Upper lobe of left lung (tissue), 6 donors: ENCODE measurements at regions not wholly inside any gene's neighbourhood (a gene's known extent, or its start where the extent isn't known, plus 50 kb on each side); places are given as distances from the start of the nearest gene placed in this dataset.
A peak's percentile ranks its signal among the peaks of the same experiment; 100 is the strongest.

ENCODE experiments used
- ATAC-seq, 2 donors: fragments of 200-7000 bp; cut with Tn5 transposase; one replicate each; pipeline ENCODE4 v1.9.1; 2022; ENCODE audit warnings: mild to moderate bottlenecking in 2 of 2, moderate library complexity in 2 of 2; ENCODE audit not compliant: low FRiP score in 2 of 2
- DNase-seq, 2 donors: peaks; one replicate each; pipeline ENCODE4 v3.0.0-alpha.2; 2019 to 2020
- H3K27ac ChIP-seq, 4 donors: fragments of 200-600 bp; sonication (generic); one replicate each; pipeline ENCODE4 v1.5.1; 2016 to 2019
- H3K27me3 ChIP-seq, 4 donors: fragments of 200-600 bp; sonication (generic); one replicate each; pipeline ENCODE4 v1.5.1; 2017 to 2019
- H3K36me3 ChIP-seq, 4 donors: fragments of 200-600 bp; sonication (generic); one replicate each; pipeline ENCODE4 v1.5.1; 2016 to 2019
- H3K4me1 ChIP-seq, 4 donors: fragments of 200-600 bp; sonication (generic); one replicate each; pipeline ENCODE4 v1.5.1; 2018 to 2019
- H3K4me3 ChIP-seq, 4 donors: fragments of 200-600 bp; sonication (generic); one replicate each; pipeline ENCODE4 v1.5.1; 2017 to 2019; ENCODE audit warnings: mild to moderate bottlenecking in 2 of 4, moderate library complexity in 1 of 4
- H3K9me3 ChIP-seq, 4 donors: fragments of 200-600 bp; sonication (generic); one replicate each; pipeline ENCODE4 v1.5.1; 2018 to 2019
- EP300 ChIP-seq, 4 donors: sonication (generic); formaldehyde crosslinking; IDR thresholded peaks; one replicate each; pipeline ENCODE4 v1.5.1; 2017; ENCODE audit warnings: antibody characterized with exemption in 4 of 4, control low read depth in 2 of 4
- POLR2A ChIP-seq, 4 donors: fragments of 450-650 bp; IDR thresholded peaks; one replicate each; pipeline ENCODE4 v1.5.1; 2016 to 2017; ENCODE audit warnings: antibody characterized with exemption in 4 of 4, mild to moderate bottlenecking in 2 of 4
- POLR2AphosphoS5 ChIP-seq, 2 donors: sonication (generic); formaldehyde crosslinking; IDR thresholded peaks; one replicate each; pipeline ENCODE4 v1.5.1; 2017; ENCODE audit warnings: antibody characterized with exemption in 2 of 2
- WGBS, 2 donors: methylation state at CpG; one replicate each; pipeline ENCODE4 v1.1.5; 2017 to 2018; 5-methylcytosine and 5-hydroxymethylcytosine counted together
- TF ChIP-seq, protein P1 (sequence below), 6 experiments: fragments of 450-650 bp in 4 of 6; fragments of 200-600 bp in 2 of 6; sonication (generic) in 2 of 6; IDR thresholded peaks; one replicate each; pipeline ENCODE4 v1.5.1; 2016 to 2019; ENCODE audit warnings: antibody characterized with exemption in 6 of 6
- donor health status: DM: no; HTN: no; CAD: no; lungs with moderate emphysema.
- donor health status: DM: no; HTN: yes; CAD: no; lungs with severe emphysema.

DNA sequence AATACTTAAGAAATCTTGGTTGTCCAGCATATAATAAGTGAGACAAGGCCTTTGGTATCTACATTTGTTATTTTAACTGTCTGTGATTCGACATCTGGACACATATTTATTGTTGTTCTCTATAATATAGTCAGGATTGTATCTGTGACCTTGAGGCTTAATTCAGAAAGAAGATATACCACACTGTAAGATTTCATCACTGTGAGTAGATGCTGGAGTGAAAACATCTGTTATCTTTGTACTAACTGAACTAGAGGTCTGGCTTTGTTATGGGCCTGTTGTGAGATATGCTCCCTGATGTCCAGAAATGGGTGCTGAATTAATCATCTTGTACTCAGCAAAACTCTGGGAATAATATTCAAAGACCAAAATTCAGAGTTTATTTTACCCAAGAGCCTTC lies 148.5 kb downstream of the ISOC1 start:
- DNase-seq: no peak
- TF ChIP-seq POLR2AphosphoS5 (IDR thresholded peaks at IDR 0.05) (no peak), POLR2A (IDR thresholded peaks at IDR 0.05) (no peak), EP300 (IDR thresholded peaks at IDR 0.05) (no peak)
- TF ChIP-seq, protein P1, sequence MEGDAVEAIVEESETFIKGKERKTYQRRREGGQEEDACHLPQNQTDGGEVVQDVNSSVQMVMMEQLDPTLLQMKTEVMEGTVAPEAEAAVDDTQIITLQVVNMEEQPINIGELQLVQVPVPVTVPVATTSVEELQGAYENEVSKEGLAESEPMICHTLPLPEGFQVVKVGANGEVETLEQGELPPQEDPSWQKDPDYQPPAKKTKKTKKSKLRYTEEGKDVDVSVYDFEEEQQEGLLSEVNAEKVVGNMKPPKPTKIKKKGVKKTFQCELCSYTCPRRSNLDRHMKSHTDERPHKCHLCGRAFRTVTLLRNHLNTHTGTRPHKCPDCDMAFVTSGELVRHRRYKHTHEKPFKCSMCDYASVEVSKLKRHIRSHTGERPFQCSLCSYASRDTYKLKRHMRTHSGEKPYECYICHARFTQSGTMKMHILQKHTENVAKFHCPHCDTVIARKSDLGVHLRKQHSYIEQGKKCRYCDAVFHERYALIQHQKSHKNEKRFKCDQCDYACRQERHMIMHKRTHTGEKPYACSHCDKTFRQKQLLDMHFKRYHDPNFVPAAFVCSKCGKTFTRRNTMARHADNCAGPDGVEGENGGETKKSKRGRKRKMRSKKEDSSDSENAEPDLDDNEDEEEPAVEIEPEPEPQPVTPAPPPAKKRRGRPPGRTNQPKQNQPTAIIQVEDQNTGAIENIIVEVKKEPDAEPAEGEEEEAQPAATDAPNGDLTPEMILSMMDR (IDR thresholded peaks at IDR 0.05): no peak
- no peaks in the 10 kb centered on the region for H3K36me3 ChIP-seq
- H3K4me3 ChIP-seq: no peak overlapping the region
- H3K9me3 ChIP-seq: no peaks in the 10 kb centered on the region
- H3K27me3 ChIP-seq: no peaks in the 10 kb centered on the region
- WGBS, 2 donors: 42 to 43% methylated on average over 1 of the region's 1 CpG
- no peaks in the 10 kb centered on the region for H3K4me1 ChIP-seq
- H3K27ac ChIP-seq: no peak overlapping the region
- ATAC-seq: no peak

DNA sequence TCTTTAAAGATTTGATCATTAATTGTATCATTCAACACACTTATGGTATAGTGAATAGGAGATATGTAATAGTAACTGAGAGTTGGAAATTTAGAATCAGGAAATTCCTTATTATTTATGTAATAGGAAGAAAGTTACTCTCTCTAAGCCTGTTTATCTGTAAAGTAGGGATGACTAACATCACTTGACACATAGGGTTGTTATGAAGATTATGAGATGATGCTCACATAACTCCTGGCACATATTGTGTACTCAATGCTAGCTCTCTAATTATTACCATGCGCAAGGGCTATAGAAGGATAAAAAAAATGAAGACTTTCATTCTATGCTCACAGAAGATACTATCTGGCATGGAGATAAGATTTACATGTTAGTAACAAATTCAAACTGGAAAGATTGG lies 149.9 kb downstream of the ISOC1 start:
- TF ChIP-seq POLR2AphosphoS5 (IDR thresholded peaks at IDR 0.05): no peak
- no peak for TF ChIP-seq EP300 (IDR thresholded peaks at IDR 0.05)
- TF ChIP-seq, protein P1 (IDR thresholded peaks at IDR 0.05): no peak
- TF ChIP-seq POLR2A (IDR thresholded peaks at IDR 0.05): no peak
- DNase-seq (no peak), ATAC-seq (peak in 1 of 2 donors; percentile 65)
- Histone ChIP-seq H3K36me3 (no peaks in the 10 kb centered on the region), H3K9me3 (no peaks in the 10 kb centered on the region), H3K27me3 (no peaks in the 10 kb centered on the region), H3K27ac (no peak overlapping the region), H3K4me1 (no peaks in the 10 kb centered on the region), H3K4me3 (no peak overlapping the region)
- 90 to 92% methylated on average over 1 of the region's 1 CpG for WGBS, 2 donors

DNA sequence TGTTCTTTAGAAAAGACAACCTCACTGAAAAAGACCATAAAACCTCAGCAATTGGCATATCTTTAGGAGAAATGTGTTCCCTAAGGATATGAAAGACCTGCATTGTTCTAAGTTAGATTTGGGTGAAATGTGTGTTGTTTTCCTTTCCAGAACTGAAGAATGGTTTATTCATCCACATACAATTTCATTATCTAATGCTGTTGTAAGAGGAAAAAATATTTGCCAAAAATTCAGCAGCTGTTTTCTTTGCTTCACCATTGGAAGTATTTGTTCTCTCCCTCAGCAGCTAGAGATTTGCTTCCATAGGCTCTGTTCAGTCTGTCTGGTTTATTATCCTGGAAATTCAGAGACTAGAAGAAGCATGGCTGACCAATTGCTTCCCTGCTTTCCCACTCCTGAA lies 150.9 kb downstream of the ISOC1 start:
- Histone ChIP-seq H3K9me3 (no peaks in the 10 kb centered on the region), H3K36me3 (no peaks in the 10 kb centered on the region), H3K4me1 (no peaks in the 10 kb centered on the region), H3K4me3 (no peak overlapping the region), H3K27me3 (no peaks in the 10 kb centered on the region), H3K27ac (no peak overlapping the region)
- no peak for DNase-seq
- no peak for ATAC-seq
- TF ChIP-seq, protein P1 (IDR thresholded peaks at IDR 0.05): no peak
- TF ChIP-seq EP300 (IDR thresholded peaks at IDR 0.05) (no peak), POLR2AphosphoS5 (IDR thresholded peaks at IDR 0.05) (no peak), POLR2A (IDR thresholded peaks at IDR 0.05) (no peak)

DNA sequence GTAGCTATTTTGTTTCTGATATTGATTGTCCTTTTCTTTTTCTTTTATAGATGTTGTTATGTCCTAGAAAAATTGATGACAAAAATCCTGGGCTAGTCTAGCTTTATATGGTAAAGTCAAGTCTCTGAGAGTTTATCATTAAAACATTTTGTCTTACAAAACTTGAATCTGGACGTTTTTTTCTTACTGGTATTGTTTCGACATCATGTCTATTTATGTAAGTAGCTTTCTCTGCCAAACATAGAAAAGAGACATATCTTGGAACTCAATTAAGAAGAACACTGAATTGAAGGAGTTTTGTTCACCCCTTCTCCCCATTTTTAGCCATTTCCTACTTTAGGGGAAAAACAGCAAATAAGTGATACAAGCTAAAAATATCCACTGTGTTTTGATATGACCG lies 151.5 kb downstream of the ISOC1 start:
- Histone ChIP-seq H3K4me3 (no peak overlapping the region), H3K27ac (no peak overlapping the region), H3K36me3 (no peaks in the 10 kb centered on the region), H3K27me3 (no peaks in the 10 kb centered on the region), H3K4me1 (no peaks in the 10 kb centered on the region), H3K9me3 (no peaks in the 10 kb centered on the region)
- TF ChIP-seq, protein P1 (IDR thresholded peaks at IDR 0.05): no peak
- no peak for TF ChIP-seq EP300 (IDR thresholded peaks at IDR 0.05)
- no peak for TF ChIP-seq POLR2AphosphoS5 (IDR thresholded peaks at IDR 0.05)
- TF ChIP-seq POLR2A (IDR thresholded peaks at IDR 0.05): no peak
- 45 to 54% methylated on average over 3 of the region's 3 CpGs for WGBS, 2 donors
- ATAC-seq (no peak), DNase-seq (no peak)

DNA sequence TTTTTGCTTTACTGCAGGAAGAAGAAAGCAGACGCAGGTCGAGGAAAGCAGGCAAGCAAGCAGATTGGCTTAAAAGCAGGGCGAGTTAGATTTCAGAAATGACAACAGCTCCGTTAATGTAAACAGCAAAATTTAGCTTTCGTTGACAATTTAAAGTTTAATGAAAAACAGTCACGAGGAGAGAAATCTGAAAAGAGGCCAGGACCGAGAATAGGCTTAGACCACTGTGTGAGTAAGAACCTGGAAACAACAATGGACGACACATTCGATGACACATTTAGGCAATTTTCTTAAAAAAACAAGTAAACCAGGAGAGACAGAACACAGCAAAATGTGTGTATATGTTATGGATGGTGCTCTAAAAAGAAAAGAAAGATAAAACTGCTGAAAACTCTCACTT lies 155.3 kb downstream of the ISOC1 start:
- Histone ChIP-seq H3K27me3 (no peaks in the 10 kb centered on the region), H3K4me3 (no peak overlapping the region), H3K4me1 (no peaks in the 10 kb centered on the region), H3K9me3 (peaks cover 0 to 16% (median 2%) of the 10 kb centered on the region in 4 donors), H3K36me3 (no peaks in the 10 kb centered on the region), H3K27ac (no peak overlapping the region)
- DNase-seq: no peak
- WGBS, 2 donors: 60 to 73% methylated on average over 9 of the region's 9 CpGs
- no peak for ATAC-seq
- TF ChIP-seq, protein P1 (IDR thresholded peaks at IDR 0.05): no peak
- TF ChIP-seq EP300 (IDR thresholded peaks at IDR 0.05): no peak
- TF ChIP-seq POLR2A (IDR thresholded peaks at IDR 0.05): no peak
- no peak for TF ChIP-seq POLR2AphosphoS5 (IDR thresholded peaks at IDR 0.05)
